Skeletal muscle tissue (tissue), 3 donors: ENCODE measurements at regions not wholly inside any gene's neighbourhood (a gene's known extent, or its start where the extent isn't known, plus 50 kb on each side); places are given as distances from the start of the nearest gene placed in this dataset.
"Not testable (repeated sequence)": the region's sequence is repeated elsewhere in the genome, so short reads cannot be mapped to it uniquely, and the experiment has no call there.

ENCODE experiments used
- H3K27ac ChIP-seq: one replicate; pipeline ENCODE4 v1.7.0; 2013; ENCODE audit warnings: mild to moderate bottlenecking, low read depth, low read length, inconsistent platforms
- H3K27me3 ChIP-seq, 3 donors: one replicate each; pipeline ENCODE4 v1.7.0; 2013; ENCODE audit warnings: low read length in 3 of 3; ENCODE audit not compliant: control insufficient read depth in 3 of 3, insufficient read depth in 3 of 3
- H3K36me3 ChIP-seq, 3 donors: one replicate each; pipeline ENCODE4 v1.7.0; 2013; ENCODE audit warnings: low read length in 3 of 3; ENCODE audit not compliant: control insufficient read depth in 3 of 3, insufficient read depth in 3 of 3
- H3K4me1 ChIP-seq, 3 donors: one replicate each; pipeline ENCODE4 v1.7.0; 2013; ENCODE audit warnings: low read length in 3 of 3, mild to moderate bottlenecking in 3 of 3; ENCODE audit not compliant: control insufficient read depth in 3 of 3, insufficient read depth in 3 of 3
- H3K4me3 ChIP-seq, 3 donors: one replicate each; pipeline ENCODE4 v1.7.0; 2013; ENCODE audit warnings: low read length in 3 of 3
- H3K9ac ChIP-seq, 3 donors: one replicate each; pipeline ENCODE4 v1.7.0; 2013; ENCODE audit warnings: low read length in 3 of 3, mild to moderate bottlenecking in 3 of 3, moderate library complexity in 2 of 3, low read depth in 1 of 3
- H3K9me3 ChIP-seq, 3 donors: one replicate each; pipeline ENCODE4 v1.7.0; 2013; ENCODE audit warnings: low read length in 3 of 3; ENCODE audit not compliant: control insufficient read depth in 3 of 3
- donor health status: Osteomylitis.

GRCh38 chr3:94626573-94626972 lies 563.7 kb downstream of the NSUN3 start:
- Histone ChIP-seq H3K9ac (no peak overlapping the region), H3K4me1 (no peaks in the 10 kb centered on the region), H3K36me3 (no peaks in the 10 kb centered on the region), H3K4me3 (no peak overlapping the region), H3K27ac (no peak overlapping the region), H3K9me3 (no peaks in the 10 kb centered on the region), H3K27me3 (no peaks in the 10 kb centered on the region)

GRCh38 chr3:94627689-94628088 lies 564.8 kb downstream of the NSUN3 start:
- no peaks in the 10 kb centered on the region for H3K27me3 ChIP-seq
- H3K4me1 ChIP-seq = no peaks in the 10 kb centered on the region
- no peak overlapping the region for H3K4me3 ChIP-seq
- H3K9me3 ChIP-seq = no peaks in the 10 kb centered on the region
- H3K36me3 ChIP-seq = no peaks in the 10 kb centered on the region
- no peak overlapping the region for H3K9ac ChIP-seq
- no peak overlapping the region for H3K27ac ChIP-seq

GRCh38 chr3:94643400-94643799 lies 580.5 kb downstream of the NSUN3 start:
- Histone ChIP-seq H3K9ac (no peak overlapping the region), H3K36me3 (no peaks in the 10 kb centered on the region), H3K9me3 (no peaks in the 10 kb centered on the region), H3K4me1 (no peaks in the 10 kb centered on the region), H3K4me3 (no peak overlapping the region), H3K27me3 (no peaks in the 10 kb centered on the region), H3K27ac (no peak overlapping the region)

GRCh38 chr3:94645790-94646189 lies 582.9 kb downstream of the NSUN3 start:
- H3K9ac ChIP-seq = no peak overlapping the region
- H3K9me3 ChIP-seq = no peaks in the 10 kb centered on the region
- H3K36me3 ChIP-seq = no peaks in the 10 kb centered on the region
- H3K27me3 ChIP-seq = no peaks in the 10 kb centered on the region
- no peak overlapping the region for H3K4me3 ChIP-seq
- no peaks in the 10 kb centered on the region for H3K4me1 ChIP-seq
- no peak overlapping the region for H3K27ac ChIP-seq

- Histone ChIP-seq H3K27ac (no peak overlapping the region), H3K9me3 (no peaks in the 10 kb centered on the region), H3K4me1 (no peaks in the 10 kb centered on the region), H3K27me3 (no peaks in the 10 kb centered on the region), H3K4me3 (no peak overlapping the region), H3K36me3 (no peaks in the 10 kb centered on the region), H3K9ac (no peak overlapping the region)
These were observed 584.3 kb downstream of the NSUN3 start for GRCh38 chr3:94647131-94647530.

- H3K27ac ChIP-seq, H3K27me3 ChIP-seq, H3K9ac ChIP-seq, H3K4me1 ChIP-seq, H3K4me3 ChIP-seq, H3K36me3 ChIP-seq, H3K9me3 ChIP-seq: not testable (repeated sequence)
These were observed 585.7 kb downstream of the NSUN3 start for GRCh38 chr3:94648270-94649180.

- Histone ChIP-seq H3K36me3 (no peaks in the 10 kb centered on the region), H3K4me1 (no peaks in the 10 kb centered on the region), H3K9ac (no peak overlapping the region), H3K9me3 (no peaks in the 10 kb centered on the region), H3K4me3 (no peak overlapping the region), H3K27me3 (no peaks in the 10 kb centered on the region), H3K27ac (no peak overlapping the region)
These were observed 591.2 kb downstream of the NSUN3 start for GRCh38 chr3:94654096-94654495.

- Histone ChIP-seq H3K4me3 (no peak overlapping the region), H3K36me3 (no peaks in the 10 kb centered on the region), H3K9me3 (peaks cover 0 to 2% (median 0%) of the 10 kb centered on the region in 3 donors), H3K27me3 (no peaks in the 10 kb centered on the region), H3K4me1 (no peaks in the 10 kb centered on the region), H3K27ac (no peak overlapping the region), H3K9ac (no peak overlapping the region)
These were observed 603.1 kb downstream of the NSUN3 start for GRCh38 chr3:94665922-94666321.

- H3K4me1 ChIP-seq = no peaks in the 10 kb centered on the region
- H3K9ac ChIP-seq = no peak overlapping the region
- no peak overlapping the region for H3K27ac ChIP-seq
- H3K9me3 ChIP-seq = peaks cover 0 to 2% (median 0%) of the 10 kb centered on the region in 3 donors
- no peaks in the 10 kb centered on the region for H3K36me3 ChIP-seq
- no peaks in the 10 kb centered on the region for H3K27me3 ChIP-seq
- H3K4me3 ChIP-seq = no peak overlapping the region
These were observed 608.2 kb downstream of the NSUN3 start for GRCh38 chr3:94671078-94671477.

- Histone ChIP-seq H3K27me3 (no peaks in the 10 kb centered on the region), H3K4me1 (no peaks in the 10 kb centered on the region), H3K36me3 (no peaks in the 10 kb centered on the region), H3K4me3 (no peak overlapping the region), H3K9ac (no peak overlapping the region), H3K9me3 (peaks cover 0 to 3% (median 0%) of the 10 kb centered on the region in 3 donors), H3K27ac (no peak overlapping the region)
These were observed 611.0 kb downstream of the NSUN3 start for GRCh38 chr3:94673876-94674275.
